HG03103 (cell line): ENCODE measurements at regions not wholly inside any gene's neighbourhood (a gene's known extent, or its start where the extent isn't known, plus 50 kb on each side); places are given as distances from the start of the nearest gene placed in this dataset.
A peak's percentile ranks its signal among the peaks of the same experiment; 100 is the strongest.

Experiments used
- ATAC-seq: cut with Tn5 transposase; IDR thresholded peaks from one replicate; pipeline ENCODE4 v1.9.1; 2021; ENCODE audit warnings: low read depth; ENCODE audit not compliant: unreplicated experiment

DNA sequence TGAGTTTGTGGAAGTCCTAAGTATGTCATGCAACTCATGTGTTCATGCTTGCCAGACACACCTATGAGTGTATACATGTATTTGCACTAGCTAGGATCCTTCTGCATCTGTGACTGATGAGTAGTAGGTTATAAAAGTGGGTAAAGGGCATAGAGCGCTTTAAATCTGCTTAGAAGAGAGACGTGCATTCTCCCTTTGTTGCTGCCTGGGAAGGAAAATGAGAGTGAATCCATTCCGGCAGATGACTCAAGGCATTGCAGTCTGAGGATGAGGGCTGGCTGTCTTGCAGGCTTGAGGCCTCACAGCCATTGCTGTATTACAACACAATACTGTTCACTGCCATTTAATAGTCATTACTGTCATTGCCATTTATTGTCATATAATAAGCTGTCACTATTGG lies 120.8 kb upstream of the UMPS start:
- ATAC-seq: no peak

GRCh38 chr3:124610130-124610529 lies 120.1 kb upstream of the UMPS start:
- no peak for ATAC-seq

DNA sequence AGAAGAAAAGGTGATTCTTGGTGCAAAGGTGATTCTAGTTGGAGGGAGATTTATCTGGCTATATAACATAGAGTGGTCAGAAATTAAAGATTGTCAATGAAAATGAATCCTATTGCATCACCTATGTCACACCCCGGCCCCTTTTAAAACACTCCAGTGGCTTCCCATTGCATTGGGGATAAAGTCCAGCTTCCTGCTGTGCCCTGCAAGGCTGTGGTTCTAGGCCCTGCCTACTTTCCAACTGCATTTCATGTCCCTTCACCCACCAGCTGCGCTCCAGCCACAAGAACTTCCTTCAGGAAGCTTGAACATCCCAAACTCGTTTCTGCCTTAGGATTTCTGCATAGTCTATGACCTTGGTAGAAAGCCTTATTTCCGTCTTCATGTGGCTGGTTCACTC lies 118.7 kb upstream of the UMPS start:
- ATAC-seq: no peak

DNA sequence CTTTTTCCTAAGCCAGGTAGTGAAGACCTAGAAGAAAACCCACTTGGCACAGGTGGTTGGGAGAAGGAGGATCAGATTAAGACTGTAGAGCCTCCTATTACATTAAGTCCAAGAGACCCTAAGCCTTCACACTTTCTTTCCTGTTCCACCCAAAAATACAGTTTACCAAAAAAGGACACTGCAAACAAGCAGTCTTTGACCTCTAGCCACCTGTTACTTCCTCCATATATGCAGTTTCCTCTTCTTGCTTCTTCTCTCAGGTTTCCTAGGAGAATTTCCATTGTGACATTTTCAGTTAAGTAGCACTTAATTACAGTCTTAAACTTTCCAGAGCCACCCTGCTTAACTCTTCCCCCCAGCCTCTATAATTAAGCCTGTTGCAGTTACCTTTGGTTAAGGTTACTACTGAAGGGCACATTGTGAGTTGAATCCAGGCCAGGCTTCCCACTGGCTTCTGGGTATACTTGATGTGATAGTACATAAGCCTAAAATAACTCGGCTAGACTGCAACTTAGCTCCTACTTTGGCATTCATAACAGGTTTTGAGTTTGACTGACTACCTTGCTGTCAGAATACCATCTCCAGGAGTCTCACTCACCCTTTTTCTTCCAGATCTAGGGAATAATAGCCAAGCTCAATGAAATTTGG lies 114.2 kb upstream of the UMPS start:
- no peak for ATAC-seq

GRCh38 chr3:124617177-124617576 lies 113.1 kb upstream of the UMPS start:
- no peak for ATAC-seq

DNA sequence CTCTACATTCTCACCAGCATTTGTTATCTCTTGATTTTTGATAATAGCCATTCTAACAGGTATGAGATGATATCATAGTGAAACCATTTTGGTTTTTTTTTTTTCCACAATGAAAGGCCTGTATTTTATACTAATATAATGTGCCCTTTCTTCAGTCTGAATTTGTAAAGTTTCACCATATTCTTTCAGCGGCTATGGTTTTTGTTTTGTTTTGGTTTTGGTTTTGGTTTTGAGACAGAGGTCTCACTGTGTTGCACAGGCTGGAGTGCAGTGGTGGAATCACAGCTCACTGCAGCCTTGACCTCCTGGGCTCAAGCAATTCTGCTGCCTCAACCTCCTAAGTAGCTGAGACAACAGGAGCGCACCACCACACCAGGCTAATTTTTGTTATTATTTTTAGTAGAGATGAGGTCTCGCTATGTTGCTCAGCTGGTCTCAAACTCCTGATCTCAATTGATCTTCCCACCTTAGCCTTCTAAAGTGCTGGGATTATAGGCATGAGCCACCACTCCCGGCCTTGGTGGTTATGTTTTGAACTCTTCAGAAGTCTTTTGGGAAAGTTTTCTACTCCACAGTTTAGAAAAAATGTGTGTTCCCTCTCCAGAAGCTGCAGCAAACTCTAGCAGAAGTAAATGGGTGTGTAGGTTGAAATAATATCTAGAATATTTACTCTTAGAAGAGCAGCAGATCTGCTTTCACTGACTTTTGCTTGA lies 110.2 kb upstream of the UMPS start:
- ATAC-seq: no peak

DNA sequence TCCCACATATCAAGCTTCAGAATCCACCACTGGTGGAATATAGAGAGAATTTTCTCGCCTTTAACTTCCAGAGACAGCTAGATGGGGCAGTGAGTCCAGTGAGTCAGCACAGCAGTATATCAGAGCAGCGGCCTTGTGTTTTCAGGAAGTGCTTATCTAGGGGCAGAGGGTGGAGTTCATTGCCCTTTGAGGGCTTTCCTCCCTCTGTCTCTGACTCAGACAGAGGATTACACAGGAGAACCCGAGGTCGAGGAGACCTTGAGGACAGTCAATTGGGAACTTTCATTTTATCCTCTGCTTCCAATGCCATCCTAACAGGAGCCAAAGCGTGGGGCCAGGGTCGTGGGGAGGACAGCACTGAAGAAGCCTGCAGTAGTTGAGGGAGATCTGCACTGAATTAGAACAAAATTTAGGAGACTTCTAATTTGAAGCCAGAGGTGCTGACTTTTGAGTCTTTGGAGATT lies 109.6 kb upstream of the UMPS start:
- ATAC-seq: peak; percentile 69

GRCh38 chr3:124621498-124621897 lies 108.8 kb upstream of the UMPS start:
- no peak for ATAC-seq

- ATAC-seq: no peak
Measured at GRCh38 chr3:124625074-124625473, 105.2 kb upstream of the UMPS start.

DNA sequence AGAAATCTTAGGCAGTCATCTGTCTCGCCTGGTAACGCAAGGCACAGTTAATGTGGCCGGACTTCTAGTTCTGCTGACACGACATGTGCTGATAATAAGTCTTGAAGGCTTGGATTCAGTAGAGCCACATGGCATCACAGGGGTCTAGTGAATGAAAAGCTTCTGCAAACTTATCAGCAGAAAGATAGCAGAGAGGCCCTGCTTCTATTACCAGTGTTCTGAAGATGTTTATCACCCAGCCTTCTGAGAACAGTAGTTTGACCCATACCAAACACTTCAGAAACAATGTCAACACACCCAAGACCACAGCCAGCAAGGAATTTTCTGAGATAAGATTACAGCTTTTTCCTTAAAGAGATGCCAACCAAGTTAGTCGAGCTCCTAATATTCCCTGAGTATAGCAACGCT lies 102.7 kb upstream of the UMPS start:
- no peak for ATAC-seq

DNA sequence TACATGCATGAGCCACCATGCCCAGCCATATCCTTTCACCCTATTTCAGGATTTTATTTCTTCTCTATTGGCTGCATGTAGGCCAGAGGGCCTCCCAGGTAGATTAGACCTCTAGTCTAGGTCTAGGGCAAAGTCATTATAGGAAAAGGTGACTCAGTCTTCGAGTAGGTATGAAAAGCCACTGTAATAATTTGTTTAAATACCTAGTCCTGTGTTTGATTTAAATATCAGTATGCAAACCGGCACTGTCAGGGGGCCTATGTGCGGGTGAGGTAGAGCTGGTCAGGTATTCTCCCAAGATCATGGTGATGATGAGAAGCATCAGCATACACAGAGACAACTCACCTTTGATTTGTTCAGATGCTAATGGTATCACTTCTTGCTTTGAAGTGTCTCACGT lies 101.4 kb upstream of the UMPS start:
- no peak for ATAC-seq

GRCh38 chr3:124629497-124629896 lies 100.8 kb upstream of the UMPS start:
- no peak for ATAC-seq

- no peak for ATAC-seq
Measured at GRCh38 chr3:124630960-124631359, 99.3 kb upstream of the UMPS start.

GRCh38 chr3:124631727-124632126 lies 98.5 kb upstream of the UMPS start:
- no peak for ATAC-seq

GRCh38 chr3:124632566-124633140 lies 97.6 kb upstream of the UMPS start:
- no peak for ATAC-seq

DNA sequence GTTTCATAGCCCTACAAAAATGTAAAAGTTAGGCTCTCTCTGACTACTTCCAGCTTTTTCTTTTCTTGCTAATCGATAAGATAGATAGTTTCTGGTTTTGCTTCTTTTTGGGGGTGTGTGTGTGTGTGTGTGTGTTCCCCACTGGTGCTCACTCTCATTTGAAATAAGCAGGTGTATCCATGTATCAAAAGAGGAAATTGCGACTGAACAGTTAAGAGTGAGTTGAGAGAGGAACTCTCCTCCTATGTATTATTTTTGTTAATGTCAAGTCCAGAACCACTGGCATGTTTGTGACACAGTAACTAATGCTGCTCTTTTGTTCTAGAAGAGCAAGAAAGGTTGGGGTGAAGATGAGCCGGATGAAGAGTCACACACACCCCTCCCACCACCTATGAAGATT lies 96.7 kb upstream of the UMPS start:
- ATAC-seq: no peak

DNA sequence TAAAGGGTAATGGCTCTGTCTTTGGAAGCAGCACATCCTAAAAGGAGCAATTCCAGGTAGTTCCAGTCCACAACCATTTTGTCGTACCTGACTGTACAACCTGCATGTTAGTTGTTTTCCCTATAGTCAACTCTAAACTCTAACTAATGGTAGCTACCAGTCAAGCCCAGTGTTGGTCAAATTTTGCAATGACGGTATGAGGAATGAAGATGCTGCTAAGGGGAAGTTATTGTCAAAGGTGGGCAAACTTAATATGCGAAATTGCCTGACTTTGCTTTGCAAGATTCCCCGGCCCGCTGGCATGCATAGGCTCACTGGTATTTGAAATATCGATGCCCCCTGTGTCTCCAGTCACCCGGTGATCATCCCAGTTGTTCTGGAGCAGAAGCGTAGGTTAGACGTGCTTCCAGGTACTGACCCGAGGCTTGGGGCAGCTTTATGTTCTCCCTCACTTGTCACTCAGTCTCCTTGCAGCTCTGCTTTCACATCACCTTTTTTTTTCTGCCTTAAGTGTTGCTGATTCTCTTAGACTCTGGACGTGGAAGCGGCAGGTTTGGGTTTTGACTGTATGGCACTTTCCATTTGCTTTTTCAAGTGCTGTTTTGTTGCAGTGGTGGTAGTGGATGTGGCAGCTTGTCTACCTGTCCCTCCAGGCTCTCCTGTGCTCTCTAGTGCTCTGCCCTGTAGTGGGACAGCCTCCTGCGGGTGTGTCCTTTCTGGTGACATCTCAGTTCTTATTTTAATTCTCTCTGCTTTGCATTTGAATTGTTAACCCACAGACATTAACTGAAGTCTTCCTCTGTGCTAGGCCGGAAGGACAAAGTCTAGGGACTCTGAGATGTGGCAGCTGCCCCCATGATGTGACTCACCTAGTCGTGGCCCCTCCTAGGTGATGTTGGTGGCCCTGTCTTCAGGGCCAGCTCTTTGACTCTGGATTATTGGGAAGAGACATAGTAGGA lies 95.8 kb upstream of the UMPS start:
- ATAC-seq: no peak

DNA sequence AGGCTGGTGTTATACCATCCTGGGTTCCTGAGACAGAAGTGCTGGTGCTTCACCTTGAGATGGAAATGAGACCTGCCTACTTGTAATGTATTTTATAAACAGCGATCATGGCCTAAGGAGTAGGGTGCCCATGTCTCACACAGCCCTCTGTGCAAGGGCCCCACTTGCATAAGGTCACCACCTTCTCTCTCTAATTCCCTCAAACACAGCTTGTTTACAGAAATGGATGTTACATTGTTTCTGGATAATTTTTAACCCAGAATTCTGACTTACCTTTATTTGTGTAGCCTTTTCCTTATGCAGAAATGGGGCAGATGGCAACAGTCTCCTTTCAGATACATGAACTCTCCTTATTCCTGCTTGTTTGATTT lies 95.1 kb upstream of the UMPS start:
- ATAC-seq: no peak

- ATAC-seq: no peak
Measured at GRCh38 chr3:124636101-124636862, 94.0 kb upstream of the UMPS start.

DNA sequence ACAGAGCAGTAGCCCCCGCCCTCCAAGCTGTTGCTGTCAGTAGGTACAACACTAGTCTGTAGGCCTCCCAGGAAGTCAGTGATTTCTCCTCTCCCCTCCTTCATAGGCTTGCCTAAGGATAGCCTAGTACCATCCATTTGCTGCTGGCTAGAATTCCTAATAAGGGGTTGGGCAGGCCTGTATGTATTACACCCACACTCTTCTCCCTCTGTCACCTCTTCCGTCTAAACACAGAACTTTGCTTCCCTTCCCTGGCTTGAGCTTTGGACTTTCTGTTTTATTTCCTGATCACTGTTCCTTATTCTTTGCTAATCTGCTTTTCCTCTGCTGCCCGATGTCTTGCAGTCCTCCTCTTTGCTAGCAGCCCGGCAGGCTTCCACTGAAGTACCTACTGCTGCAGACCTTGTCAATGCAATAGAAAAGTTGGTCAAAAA lies 93.4 kb upstream of the UMPS start:
- ATAC-seq: no peak
